ENCODE measurements at regions not wholly inside any gene's neighbourhood (a gene's known extent, or its start where the extent isn't known, plus 50 kb on each side); places are given as distances from the start of the nearest gene placed in this dataset.

DNA sequence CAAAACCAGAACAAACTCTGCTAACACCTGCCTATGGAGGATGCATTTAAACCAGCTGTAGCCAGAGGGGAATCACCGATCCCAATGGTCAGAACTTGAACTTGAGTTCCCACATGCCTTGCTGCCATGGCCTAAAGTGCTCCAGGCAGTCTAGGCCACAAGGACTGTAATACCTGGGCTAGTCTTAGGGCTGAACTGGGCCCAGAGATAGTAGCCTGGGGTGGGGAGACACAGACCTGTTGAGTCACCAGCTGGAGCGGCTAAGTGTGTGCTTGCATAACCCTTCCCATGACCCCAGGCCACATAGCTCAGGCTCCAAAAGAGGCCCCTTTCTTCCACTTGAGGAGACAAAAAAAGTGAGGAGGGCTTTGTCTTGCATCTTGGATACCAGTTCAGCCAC lies 515.0 kb upstream of the DDX18 start:
- peaks cover 2% of the 10 kb centered on the region for H3K9me3 ChIP-seq (ENCODE audit: insufficient read depth, low read depth, low read length)
- Mint-ChIP-seq H3K27ac (ENCODE audit: unreplicated experiment) (no peak overlapping the region), H3K4me1 (ENCODE audit: low read depth, unreplicated experiment) (no peaks in the 10 kb centered on the region), H3K9me3 (ENCODE audit: unreplicated experiment) (no peaks in the 10 kb centered on the region), H3K27me3 (ENCODE audit: low read depth, unreplicated experiment) (no peaks in the 10 kb centered on the region), H3K4me3 (ENCODE audit: unreplicated experiment) (no peak overlapping the region), H3K36me3 (ENCODE audit: low read depth, unreplicated experiment) (no peaks in the 10 kb centered on the region)
- no peaks in the 10 kb centered on the region for H3K79me2 ChIP-seq (ENCODE audit: insufficient read depth, low read length)
- no peaks in the 10 kb centered on the region for H4K20me1 ChIP-seq (ENCODE audit: insufficient read depth, low read length)
- no peak overlapping the region for H3K4me3 ChIP-seq (ENCODE audit: insufficient read depth, low read depth, low read length)
- no peaks in the 10 kb centered on the region for H3K27me3 ChIP-seq (ENCODE audit: insufficient read depth, low read length)
- TF ChIP-seq EZH2 (IDR thresholded peaks at IDR 0.05; ENCODE audit: insufficient read depth, low read length): no peak
- no peak for TF ChIP-seq CTCF (IDR thresholded peaks at IDR 0.05; ENCODE audit: insufficient read depth, low read depth, low read length)
- no peak overlapping the region for H2AFZ ChIP-seq (ENCODE audit: low read depth, low read length)
- no peaks in the 10 kb centered on the region for H3K36me3 ChIP-seq (ENCODE audit: insufficient read depth, low read length)
- H3K9ac ChIP-seq (ENCODE audit: low read length): no peak overlapping the region
- no peaks in the 10 kb centered on the region for H3K4me1 ChIP-seq (ENCODE audit: insufficient read depth, low read length)
- no peak for FAIRE-seq
- no peak overlapping the region for H3K27ac ChIP-seq (ENCODE audit: low read depth, low read length)
- H3K4me2 ChIP-seq (ENCODE audit: low read length): no peak overlapping the region
- no peak for DNase-seq (ENCODE audit: low read depth)

GRCh38 chr2:117308861-117309770 lies 505.4 kb upstream of the DDX18 start:
- no peak overlapping the region for H3K4me3 ChIP-seq (ENCODE audit: insufficient read depth, low read depth, low read length)
- no peak for FAIRE-seq
- no peak overlapping the region for H3K9ac ChIP-seq (ENCODE audit: low read length)
- DNase-seq (ENCODE audit: low read depth): no peak
- no peak overlapping the region for H3K27ac Mint-ChIP-seq (ENCODE audit: unreplicated experiment)
- H3K27me3 ChIP-seq (ENCODE audit: insufficient read depth, low read length): no peaks in the 10 kb centered on the region
- no peaks in the 10 kb centered on the region for H3K4me1 ChIP-seq (ENCODE audit: insufficient read depth, low read length)
- H3K79me2 ChIP-seq (ENCODE audit: insufficient read depth, low read length): no peaks in the 10 kb centered on the region
- H3K36me3 Mint-ChIP-seq (ENCODE audit: low read depth, unreplicated experiment): no peaks in the 10 kb centered on the region
- H3K36me3 ChIP-seq (ENCODE audit: insufficient read depth, low read length): no peaks in the 10 kb centered on the region
- TF ChIP-seq CTCF (IDR thresholded peaks at IDR 0.05; ENCODE audit: insufficient read depth, low read depth, low read length) (no peak), EZH2 (IDR thresholded peaks at IDR 0.05; ENCODE audit: insufficient read depth, low read length) (no peak)
- H3K9me3 ChIP-seq (ENCODE audit: insufficient read depth, low read depth, low read length): no peaks in the 10 kb centered on the region
- no peaks in the 10 kb centered on the region for H3K4me1 Mint-ChIP-seq (ENCODE audit: low read depth, unreplicated experiment)
- no peaks in the 10 kb centered on the region for H3K27me3 Mint-ChIP-seq (ENCODE audit: low read depth, unreplicated experiment)
- H3K4me2 ChIP-seq (ENCODE audit: low read length): no peak overlapping the region
- H3K27ac ChIP-seq (ENCODE audit: low read depth, low read length): no peak overlapping the region
- no peaks in the 10 kb centered on the region for H3K9me3 Mint-ChIP-seq (ENCODE audit: unreplicated experiment)
- no peak overlapping the region for H3K4me3 Mint-ChIP-seq (ENCODE audit: unreplicated experiment)
- no peaks in the 10 kb centered on the region for H4K20me1 ChIP-seq (ENCODE audit: insufficient read depth, low read length)
- no peak overlapping the region for H2AFZ ChIP-seq (ENCODE audit: low read depth, low read length)

DNA sequence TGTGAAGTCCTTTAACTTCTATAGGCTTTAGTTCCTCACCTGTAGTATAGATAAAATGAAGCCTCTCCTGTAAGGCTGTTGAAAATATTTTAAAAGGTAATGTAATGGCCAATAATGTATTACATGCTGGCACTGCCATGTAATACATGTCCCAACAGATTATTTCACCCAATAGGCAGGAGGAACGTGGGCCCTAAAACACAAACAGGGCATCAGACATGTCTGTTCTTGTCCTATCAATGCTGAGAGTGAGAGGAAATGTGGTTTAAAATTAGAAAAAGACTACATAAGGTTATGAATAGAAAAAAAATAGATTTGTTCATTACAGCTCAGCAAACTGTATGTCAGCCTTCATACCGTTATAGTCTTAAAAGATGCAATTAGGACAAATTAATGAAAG lies 492.7 kb upstream of the DDX18 start:
- Histone ChIP-seq H3K79me2 (ENCODE audit: insufficient read depth, low read length) (no peaks in the 10 kb centered on the region), H3K27me3 (ENCODE audit: insufficient read depth, low read length) (no peaks in the 10 kb centered on the region), H2AFZ (ENCODE audit: low read depth, low read length) (no peak overlapping the region), H3K4me3 (ENCODE audit: insufficient read depth, low read depth, low read length) (no peak overlapping the region), H3K4me1 (ENCODE audit: insufficient read depth, low read length) (no peaks in the 10 kb centered on the region), H3K36me3 (ENCODE audit: insufficient read depth, low read length) (no peaks in the 10 kb centered on the region), H3K27ac (ENCODE audit: low read depth, low read length) (no peak overlapping the region), H3K9ac (ENCODE audit: low read length) (no peak overlapping the region), H3K9me3 (ENCODE audit: insufficient read depth, low read depth, low read length) (no peaks in the 10 kb centered on the region), H3K4me2 (ENCODE audit: low read length) (no peak overlapping the region), H4K20me1 (ENCODE audit: insufficient read depth, low read length) (no peaks in the 10 kb centered on the region)
- H3K27ac Mint-ChIP-seq (ENCODE audit: unreplicated experiment): no peak overlapping the region
- FAIRE-seq (no peak), DNase-seq (ENCODE audit: low read depth) (no peak)
- H3K4me1 Mint-ChIP-seq (ENCODE audit: low read depth, unreplicated experiment): no peaks in the 10 kb centered on the region
- TF ChIP-seq EZH2 (IDR thresholded peaks at IDR 0.05; ENCODE audit: insufficient read depth, low read length): no peak
- no peak for TF ChIP-seq CTCF (IDR thresholded peaks at IDR 0.05; ENCODE audit: insufficient read depth, low read depth, low read length)
- H3K36me3 Mint-ChIP-seq (ENCODE audit: low read depth, unreplicated experiment): no peaks in the 10 kb centered on the region
- H3K27me3 Mint-ChIP-seq (ENCODE audit: low read depth, unreplicated experiment): no peaks in the 10 kb centered on the region
- H3K4me3 Mint-ChIP-seq (ENCODE audit: unreplicated experiment): no peak overlapping the region
- H3K9me3 Mint-ChIP-seq (ENCODE audit: unreplicated experiment): no peaks in the 10 kb centered on the region
